Fibroblast of lung (primary cell): ENCODE measurements at regions not wholly inside any gene's neighbourhood (a gene's known extent, or its start where the extent isn't known, plus 50 kb on each side); places are given as distances from the start of the nearest gene placed in this dataset.

Source experiments
- DNase-seq, 2 donors: peaks; one replicate each; pipeline versions ENCODE4 v3.0.0 to v3.0.0-alpha.2; 2010; ENCODE audit warnings: low read depth in 2 of 2
- H2AFZ ChIP-seq: 2 replicates; pipeline ENCODE4 v1.5.1; 2012; ENCODE audit warnings: low read length, control low read depth, inconsistent platforms
- H3K27ac ChIP-seq: 2 replicates; pipeline ENCODE4 v1.5.1; 2011; ENCODE audit warnings: low read length, control low read depth; ENCODE audit not compliant: insufficient read depth
- H3K27me3 ChIP-seq: 2 replicates; pipeline ENCODE4 v1.5.1; 2011; ENCODE audit warnings: mild to moderate bottlenecking, low read length; ENCODE audit not compliant: control insufficient read depth, insufficient read depth
- H3K36me3 ChIP-seq: 2 replicates; pipeline ENCODE4 v1.5.1; 2011; ENCODE audit warnings: low read length; ENCODE audit not compliant: control insufficient read depth, insufficient read depth
- H3K4me1 ChIP-seq: 2 replicates; pipeline ENCODE4 v1.5.1; 2011; ENCODE audit warnings: low read length; ENCODE audit not compliant: control insufficient read depth, insufficient read depth; ENCODE audit errors: extremely low read depth
- H3K4me2 ChIP-seq: 2 replicates; pipeline ENCODE4 v1.5.1; 2011; ENCODE audit warnings: low read length, control low read depth; ENCODE audit not compliant: insufficient read depth; ENCODE audit errors: extremely low read depth
- H3K4me3 ChIP-seq, 4 experiments: fragments of 200-600 bp in 1 of 4; sonication (generic) in 1 of 4; replicated peaks in 1 of 4; 2 replicates each; pipeline ENCODE4 v1.5.1; 2011 to 2016; ENCODE audit warnings: low read length in 4 of 4, low read depth in 3 of 4, mild to moderate bottlenecking in 3 of 4, control low read depth in 2 of 4, inconsistent platforms in 1 of 4, mixed read lengths in 1 of 4; ENCODE audit not compliant: insufficient read depth in 1 of 4; ENCODE audit errors: control extremely low read depth in 1 of 4
- H3K79me2 ChIP-seq: 2 replicates; pipeline ENCODE4 v1.5.1; 2012; ENCODE audit warnings: mild to moderate bottlenecking, low read length, inconsistent platforms; ENCODE audit not compliant: control insufficient read depth, insufficient read depth
- H3K9ac ChIP-seq: 2 replicates; pipeline ENCODE4 v1.5.1; 2011; ENCODE audit warnings: mild to moderate bottlenecking, low read length, control low read depth; ENCODE audit not compliant: insufficient read depth
- H3K9me3 ChIP-seq: 2 replicates; pipeline ENCODE4 v1.5.1; 2012; ENCODE audit warnings: low read depth, low read length; ENCODE audit not compliant: control insufficient read depth, insufficient read depth
- H4K20me1 ChIP-seq: 2 replicates; pipeline ENCODE4 v1.5.1; 2011; ENCODE audit warnings: low read length; ENCODE audit not compliant: control insufficient read depth, insufficient read depth; ENCODE audit errors: extremely low read depth
- CTCF ChIP-seq, 2 donors: IDR thresholded peaks in 1 of 2; conservative IDR thresholded peaks in 1 of 2; 1 replicate in 1 of 2; 2 replicates in 1 of 2; pipeline ENCODE4 v1.5.1; 2011 to 2012; ENCODE audit warnings: low read length in 2 of 2, control low read depth in 1 of 2, inconsistent platforms in 1 of 2, low read depth in 1 of 2, mild to moderate bottlenecking in 1 of 2
- EZH2 ChIP-seq: IDR thresholded peaks from 2 replicates; pipeline ENCODE4 v1.5.1; 2012; ENCODE audit warnings: low read length, control low read depth, mild to moderate bottlenecking; ENCODE audit errors: missing control alignments

GRCh38 chr15:61634837-61635236 is 405.7 kb upstream of the RORA start:
- TF ChIP-seq EZH2 (no peak), CTCF (conservative IDR thresholded peaks at IDR 0.05 in 1 of 2, IDR thresholded peaks at IDR 0.05 in 1 of 2; ENCODE audit: low read depth in 1 of 2, low read length in 2 of 2) (no peak)
- Histone ChIP-seq H3K4me2 (no peak overlapping the region), H3K4me1 (no peaks in the 10 kb centered on the region), H4K20me1 (no peaks in the 10 kb centered on the region), H3K36me3 (no peaks in the 10 kb centered on the region), H3K4me3 (no peak overlapping the region), H3K9me3 (no peaks in the 10 kb centered on the region), H3K79me2 (no peaks in the 10 kb centered on the region), H3K27me3 (no peaks in the 10 kb centered on the region), H3K9ac (no peak overlapping the region), H2AFZ (no peak overlapping the region), H3K27ac (no peak overlapping the region)
- no peak for DNase-seq

- TF ChIP-seq EZH2 = no peak
- no peak for TF ChIP-seq CTCF (conservative IDR thresholded peaks at IDR 0.05 in 1 of 2, IDR thresholded peaks at IDR 0.05 in 1 of 2; ENCODE audit: low read depth in 1 of 2, low read length in 2 of 2)
- no peaks in the 10 kb centered on the region for H3K4me1 ChIP-seq
Observed at GRCh38 chr15:61633951-61634350, 404.8 kb upstream of the RORA start.

GRCh38 chr15:61629269-61629668 is 400.2 kb upstream of the RORA start:
- no peaks in the 10 kb centered on the region for H4K20me1 ChIP-seq
- no peak overlapping the region for H3K9ac ChIP-seq
- no peak for DNase-seq
- no peak overlapping the region for H3K27ac ChIP-seq
- no peaks in the 10 kb centered on the region for H3K4me1 ChIP-seq
- no peaks in the 10 kb centered on the region for H3K36me3 ChIP-seq
- H3K4me2 ChIP-seq = no peak overlapping the region
- TF ChIP-seq CTCF (conservative IDR thresholded peaks at IDR 0.05 in 1 of 2, IDR thresholded peaks at IDR 0.05 in 1 of 2; ENCODE audit: low read depth in 1 of 2, low read length in 2 of 2) (no peak), EZH2 (no peak)
- H3K79me2 ChIP-seq = no peaks in the 10 kb centered on the region
- no peaks in the 10 kb centered on the region for H3K27me3 ChIP-seq
- H3K9me3 ChIP-seq = no peaks in the 10 kb centered on the region
- no peak overlapping the region for H2AFZ ChIP-seq
- no peak overlapping the region for H3K4me3 ChIP-seq

More at GRCh38 chr15:61633951-61634350, 404.8 kb upstream of the RORA start:
- Histone ChIP-seq H3K4me3 (no peak overlapping the region), H3K9ac (no peak overlapping the region), H3K27me3 (no peaks in the 10 kb centered on the region), H3K79me2 (no peaks in the 10 kb centered on the region), H3K27ac (no peak overlapping the region), H3K4me2 (no peak overlapping the region), H4K20me1 (no peaks in the 10 kb centered on the region), H2AFZ (no peak overlapping the region), H3K36me3 (no peaks in the 10 kb centered on the region), H3K9me3 (no peaks in the 10 kb centered on the region)
- DNase-seq = no peak
